CD4-positive, alpha-beta memory T cell (primary cell): ENCODE measurements at regions not wholly inside any gene's neighbourhood (a gene's known extent, or its start where the extent isn't known, plus 50 kb on each side); places are given as distances from the start of the nearest gene placed in this dataset.

Source experiments
- CTCF ChIA-PET: fragments of 350-600 bp; sonication (Branson Sonifier 250); formaldehyde crosslinking; loops from one replicate; lab custom pipeline; 2021; ENCODE audit warnings: inconsistent platforms; ENCODE audit not compliant: partially characterized antibody; lab: Charles Lee
- POLR2A ChIA-PET: fragments of 350-600 bp; sonication (Branson Sonifier 250); formaldehyde crosslinking; loops from one replicate; lab custom pipeline; 2021; ENCODE audit not compliant: partially characterized antibody; lab: Charles Lee
- DNase-seq, 5 donors: peaks; one replicate each; pipeline versions ENCODE4 v3.0.0 to v3.0.0-alpha.2; 2020 to 2022; ENCODE audit warnings: mixed read lengths in 1 of 5
- H3K27ac ChIP-seq: one replicate; pipeline ENCODE4 v1.7.0; 2013; ENCODE audit warnings: low read depth, low read length
- H3K27me3 ChIP-seq: 2 replicates; pipeline ENCODE4 v1.7.0; 2013; ENCODE audit warnings: mild to moderate bottlenecking, low read length, moderate library complexity; ENCODE audit not compliant: insufficient read depth
- H3K36me3 ChIP-seq: 2 replicates; pipeline ENCODE4 v1.7.0; 2013; ENCODE audit warnings: mild to moderate bottlenecking, low read length, moderate library complexity; ENCODE audit not compliant: insufficient read depth
- H3K4me1 ChIP-seq: 2 replicates; pipeline ENCODE4 v1.7.0; 2013; ENCODE audit warnings: mild to moderate bottlenecking, low read length, moderate library complexity; ENCODE audit not compliant: insufficient read depth
- H3K4me3 ChIP-seq, 2 donors: one replicate each; pipeline ENCODE4 v1.7.0; 2013; ENCODE audit warnings: low read length in 2 of 2, mild to moderate bottlenecking in 1 of 2
- H3K9me3 ChIP-seq, 2 donors: one replicate each; pipeline ENCODE4 v1.7.0; 2013; ENCODE audit warnings: low read length in 2 of 2, control low read depth in 1 of 2; ENCODE audit not compliant: control insufficient read depth in 1 of 2
- H3K27ac Mint-ChIP-seq, 7 donors: one replicate each; pipeline ENCODE4 v1.8.0; 2020 to 2021; ENCODE audit warnings: mixed read lengths in 7 of 7, mild to moderate bottlenecking in 6 of 7, inconsistent platforms in 3 of 7, moderate library complexity in 3 of 7
- H3K27me3 Mint-ChIP-seq, 2 donors: one replicate each; pipeline ENCODE4 v1.8.0; 2020 to 2021; ENCODE audit warnings: mixed read lengths in 2 of 2
- H3K36me3 Mint-ChIP-seq, 2 donors: one replicate each; pipeline ENCODE4 v1.8.0; 2020 to 2021; ENCODE audit warnings: mixed read lengths in 2 of 2, inconsistent platforms in 1 of 2, mild to moderate bottlenecking in 1 of 2
- H3K4me1 Mint-ChIP-seq, 4 donors: one replicate each; pipeline ENCODE4 v1.8.0; 2020 to 2021; ENCODE audit warnings: mixed read lengths in 4 of 4, mild to moderate bottlenecking in 1 of 4
- H3K4me3 Mint-ChIP-seq, 8 donors: one replicate each; pipeline ENCODE4 v1.8.0; 2020 to 2021; ENCODE audit warnings: mixed read lengths in 8 of 8, mild to moderate bottlenecking in 7 of 8, moderate library complexity in 6 of 8, inconsistent platforms in 3 of 8
- H3K9me3 Mint-ChIP-seq, 8 donors: one replicate each; pipeline ENCODE4 v1.8.0; 2020 to 2021; ENCODE audit warnings: mixed read lengths in 8 of 8, mild to moderate bottlenecking in 5 of 8, inconsistent platforms in 3 of 8, moderate library complexity in 1 of 8
- intact Hi-C: fragments of 100-400 bp; cut with micrococcal nuclease; formaldehyde crosslinking; loops from one replicate; pipeline ENCODE4 v1.15.1; 2023

- no peaks in the 10 kb centered on the region for H3K9me3 ChIP-seq
- Mint-ChIP-seq H3K36me3 (no peaks in the 10 kb centered on the region), H3K27me3 (no peaks in the 10 kb centered on the region), H3K9me3 (peaks cover 0 to 12% (median 4%) of the 10 kb centered on the region in 8 donors), H3K4me1 (no peaks in the 10 kb centered on the region), H3K27ac (no peak overlapping the region), H3K4me3 (no peak overlapping the region)
- intact Hi-C loops, result no loop called here
- H3K36me3 ChIP-seq, result no peaks in the 10 kb centered on the region
- POLR2A ChIA-PET, result no interaction called here
- CTCF ChIA-PET, result no interaction called here
- no peaks in the 10 kb centered on the region for H3K27me3 ChIP-seq
- no peaks in the 10 kb centered on the region for H3K4me1 ChIP-seq
- no peak for DNase-seq
- no peak overlapping the region for H3K4me3 ChIP-seq
- H3K27ac ChIP-seq, result no peak overlapping the region
Measured at GRCh38 chr3:643376-643775, 446.8 kb downstream of the CHL1 start.

GRCh38 chr3:655824-656223 lies 437.0 kb upstream of the CNTN6 start:
- no peak overlapping the region for H3K4me3 Mint-ChIP-seq
- H3K9me3 Mint-ChIP-seq, result peaks cover 0 to 8% (median 3%) of the 10 kb centered on the region in 8 donors
- H3K36me3 ChIP-seq, result no peaks in the 10 kb centered on the region
- DNase-seq, result no peak
- H3K27ac Mint-ChIP-seq, result no peak overlapping the region
- ChIA-PET POLR2A (no interaction called here), CTCF (no interaction called here)
- no peaks in the 10 kb centered on the region for H3K27me3 ChIP-seq
- no peaks in the 10 kb centered on the region for H3K36me3 Mint-ChIP-seq
- H3K4me3 ChIP-seq, result no peak overlapping the region
- no peaks in the 10 kb centered on the region for H3K27me3 Mint-ChIP-seq
- intact Hi-C loops, result no loop called here
- H3K4me1 Mint-ChIP-seq, result no peaks in the 10 kb centered on the region
- H3K4me1 ChIP-seq, result no peaks in the 10 kb centered on the region
- no peaks in the 10 kb centered on the region for H3K9me3 ChIP-seq
- no peak overlapping the region for H3K27ac ChIP-seq

- H3K36me3 Mint-ChIP-seq, result no peaks in the 10 kb centered on the region
- no peak overlapping the region for H3K4me3 ChIP-seq
- H3K36me3 ChIP-seq, result no peaks in the 10 kb centered on the region
- no peaks in the 10 kb centered on the region for H3K27me3 ChIP-seq
- no peaks in the 10 kb centered on the region for H3K4me1 ChIP-seq
- H3K27ac ChIP-seq, result no peak overlapping the region
- H3K4me3 Mint-ChIP-seq, result no peak overlapping the region
- H3K27ac Mint-ChIP-seq, result no peak overlapping the region
- ChIA-PET POLR2A (no interaction called here), CTCF (no interaction called here)
- peaks cover 0 to 8% (median 3%) of the 10 kb centered on the region in 8 donors for H3K9me3 Mint-ChIP-seq
- no peaks in the 10 kb centered on the region for H3K9me3 ChIP-seq
- intact Hi-C loops, result no loop called here
- no peaks in the 10 kb centered on the region for H3K27me3 Mint-ChIP-seq
- no peaks in the 10 kb centered on the region for H3K4me1 Mint-ChIP-seq
- no peak for DNase-seq
Measured at GRCh38 chr3:661356-661755, 431.5 kb upstream of the CNTN6 start.

GRCh38 chr3:674116-674515 lies 418.7 kb upstream of the CNTN6 start:
- H3K27ac Mint-ChIP-seq, result no peak overlapping the region
- Histone ChIP-seq H3K27ac (no peak overlapping the region), H3K9me3 (no peaks in the 10 kb centered on the region), H3K4me3 (no peak overlapping the region), H3K27me3 (no peaks in the 10 kb centered on the region), H3K36me3 (no peaks in the 10 kb centered on the region), H3K4me1 (no peaks in the 10 kb centered on the region)
- peaks cover 0 to 14% (median 6%) of the 10 kb centered on the region in 8 donors for H3K9me3 Mint-ChIP-seq
- H3K4me3 Mint-ChIP-seq, result no peak overlapping the region
- no peak for DNase-seq
- no peaks in the 10 kb centered on the region for H3K27me3 Mint-ChIP-seq
- ChIA-PET CTCF (no interaction called here), POLR2A (no interaction called here)
- H3K36me3 Mint-ChIP-seq, result no peaks in the 10 kb centered on the region
- intact Hi-C loops, result no loop called here
- H3K4me1 Mint-ChIP-seq, result no peaks in the 10 kb centered on the region

GRCh38 chr3:675846-676245 lies 417.0 kb upstream of the CNTN6 start:
- H3K27ac ChIP-seq, result no peak overlapping the region
- intact Hi-C loops, result no loop called here
- POLR2A ChIA-PET, result no interaction called here

GRCh38 chr3:683770-684169 lies 409.1 kb upstream of the CNTN6 start:
- ChIA-PET POLR2A (no interaction called here), CTCF (no interaction called here)
- Histone ChIP-seq H3K27ac (no peak overlapping the region), H3K4me3 (no peak overlapping the region), H3K36me3 (no peaks in the 10 kb centered on the region), H3K4me1 (no peaks in the 10 kb centered on the region), H3K9me3 (no peaks in the 10 kb centered on the region), H3K27me3 (no peaks in the 10 kb centered on the region)
- H3K27me3 Mint-ChIP-seq, result no peaks in the 10 kb centered on the region
- H3K27ac Mint-ChIP-seq, result no peak overlapping the region
- no peaks in the 10 kb centered on the region for H3K36me3 Mint-ChIP-seq
- H3K4me3 Mint-ChIP-seq, result no peak overlapping the region
- DNase-seq, result no peak
- H3K9me3 Mint-ChIP-seq, result peaks cover 2 to 11% (median 7%) of the 10 kb centered on the region in 8 donors
- no peaks in the 10 kb centered on the region for H3K4me1 Mint-ChIP-seq
- intact Hi-C loops, result no loop called here

More at GRCh38 chr3:675846-676245, 417.0 kb upstream of the CNTN6 start:
- CTCF ChIA-PET, result no interaction called here
- no peaks in the 10 kb centered on the region for H3K27me3 Mint-ChIP-seq
- no peaks in the 10 kb centered on the region for H3K9me3 ChIP-seq
- no peak overlapping the region for H3K27ac Mint-ChIP-seq
- no peak overlapping the region for H3K4me3 Mint-ChIP-seq
- no peaks in the 10 kb centered on the region for H3K4me1 Mint-ChIP-seq
- no peaks in the 10 kb centered on the region for H3K36me3 Mint-ChIP-seq
- no peaks in the 10 kb centered on the region for H3K4me1 ChIP-seq
- no peaks in the 10 kb centered on the region for H3K36me3 ChIP-seq
- no peak overlapping the region for H3K4me3 ChIP-seq
- no peak for DNase-seq
- H3K9me3 Mint-ChIP-seq, result peaks cover 0 to 13% (median 7%) of the 10 kb centered on the region in 8 donors
- H3K27me3 ChIP-seq, result no peaks in the 10 kb centered on the region

GRCh38 chr3:690770-691169 lies 402.1 kb upstream of the CNTN6 start:
- peak in 1 of 5 donors; percentile 13 for DNase-seq
- H3K9me3 Mint-ChIP-seq, result peaks cover 0 to 30% (median 11%) of the 10 kb centered on the region in 8 donors
- POLR2A ChIA-PET, result no interaction called here

GRCh38 chr3:700514-700913 lies 392.3 kb upstream of the CNTN6 start:
- no peaks in the 10 kb centered on the region for H3K9me3 ChIP-seq
- H3K36me3 Mint-ChIP-seq, result no peaks in the 10 kb centered on the region
- peaks cover 2 to 33% (median 18%) of the 10 kb centered on the region in 8 donors for H3K9me3 Mint-ChIP-seq
- H3K4me1 ChIP-seq, result no peaks in the 10 kb centered on the region
- ChIA-PET POLR2A (no interaction called here), CTCF (no interaction called here)
- intact Hi-C loops, result no loop called here
- H3K27ac ChIP-seq, result no peak overlapping the region
- no peak overlapping the region for H3K27ac Mint-ChIP-seq
- no peak overlapping the region for H3K4me3 ChIP-seq
- no peaks in the 10 kb centered on the region for H3K4me1 Mint-ChIP-seq
- no peak for DNase-seq
- no peaks in the 10 kb centered on the region for H3K27me3 ChIP-seq
- H3K36me3 ChIP-seq, result no peaks in the 10 kb centered on the region
- no peaks in the 10 kb centered on the region for H3K27me3 Mint-ChIP-seq
- H3K4me3 Mint-ChIP-seq, result no peak overlapping the region

More at GRCh38 chr3:690770-691169, 402.1 kb upstream of the CNTN6 start:
- Histone ChIP-seq H3K4me1 (no peaks in the 10 kb centered on the region), H3K9me3 (no peaks in the 10 kb centered on the region), H3K27me3 (no peaks in the 10 kb centered on the region), H3K27ac (no peak overlapping the region), H3K36me3 (no peaks in the 10 kb centered on the region), H3K4me3 (no peak overlapping the region)
- CTCF ChIA-PET, result no interaction called here
- Mint-ChIP-seq H3K4me1 (no peaks in the 10 kb centered on the region), H3K36me3 (no peaks in the 10 kb centered on the region), H3K27ac (no peak overlapping the region), H3K4me3 (no peak overlapping the region), H3K27me3 (no peaks in the 10 kb centered on the region)
- intact Hi-C loops, result no loop called here
